ENCODE measurements at regions not wholly inside any gene's neighbourhood (a gene's known extent, or its start where the extent isn't known, plus 50 kb on each side); places are given as distances from the start of the nearest gene placed in this dataset.

DNA sequence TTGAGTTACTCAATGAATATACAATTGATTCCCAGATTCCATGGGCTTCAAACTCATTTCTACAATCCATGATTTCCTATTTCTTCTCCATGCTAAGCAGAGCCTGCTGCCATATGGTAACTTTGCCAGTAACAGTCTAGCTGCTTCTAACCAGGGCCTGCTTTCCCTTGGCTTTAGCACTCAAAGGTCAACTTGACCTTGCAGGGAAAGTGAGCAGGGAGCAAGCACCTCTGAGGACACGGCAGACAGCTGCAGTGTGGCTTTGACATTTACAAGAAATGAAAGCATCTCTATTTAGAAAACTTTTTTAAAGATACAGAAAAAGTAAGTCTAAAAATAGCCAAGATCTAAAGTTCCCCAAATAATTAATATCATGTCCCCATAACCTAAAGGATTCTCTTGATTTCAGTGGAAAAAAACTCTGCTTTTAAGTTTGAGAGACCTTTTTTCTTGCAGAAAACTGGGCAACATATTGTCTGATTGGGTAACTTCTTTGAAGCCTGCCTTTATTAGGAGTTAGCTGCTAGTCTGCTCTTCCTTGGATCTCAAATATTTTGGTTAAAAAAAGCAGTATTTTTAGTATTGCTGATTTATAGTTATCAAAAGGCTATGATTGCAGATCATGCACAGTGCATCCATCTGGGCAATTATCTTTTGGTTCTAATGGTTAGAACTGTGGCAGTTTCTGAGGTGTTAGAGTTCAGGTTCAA, 257.9 kb downstream of the AHR start:
- Histone ChIP-seq H3K36me3 (ENCODE audit: low read depth, missing control alignments) (no peaks in the 10 kb centered on the region), H3K4me1 (no peaks in the 10 kb centered on the region), H3K4me3 (no peak overlapping the region), H3K9me3 (no peaks in the 10 kb centered on the region), H3K27me3 (no peaks in the 10 kb centered on the region), H3K27ac (no peak overlapping the region)
- intact Hi-C loops (cut with DNase I; ENCODE audit: low total_unique reads), result no loop called here
- DNase-seq, result no peak
- no peak for TF ChIP-seq POLR2A (IDR thresholded peaks at IDR 0.05)
- TF ChIP-seq, protein P1, sequence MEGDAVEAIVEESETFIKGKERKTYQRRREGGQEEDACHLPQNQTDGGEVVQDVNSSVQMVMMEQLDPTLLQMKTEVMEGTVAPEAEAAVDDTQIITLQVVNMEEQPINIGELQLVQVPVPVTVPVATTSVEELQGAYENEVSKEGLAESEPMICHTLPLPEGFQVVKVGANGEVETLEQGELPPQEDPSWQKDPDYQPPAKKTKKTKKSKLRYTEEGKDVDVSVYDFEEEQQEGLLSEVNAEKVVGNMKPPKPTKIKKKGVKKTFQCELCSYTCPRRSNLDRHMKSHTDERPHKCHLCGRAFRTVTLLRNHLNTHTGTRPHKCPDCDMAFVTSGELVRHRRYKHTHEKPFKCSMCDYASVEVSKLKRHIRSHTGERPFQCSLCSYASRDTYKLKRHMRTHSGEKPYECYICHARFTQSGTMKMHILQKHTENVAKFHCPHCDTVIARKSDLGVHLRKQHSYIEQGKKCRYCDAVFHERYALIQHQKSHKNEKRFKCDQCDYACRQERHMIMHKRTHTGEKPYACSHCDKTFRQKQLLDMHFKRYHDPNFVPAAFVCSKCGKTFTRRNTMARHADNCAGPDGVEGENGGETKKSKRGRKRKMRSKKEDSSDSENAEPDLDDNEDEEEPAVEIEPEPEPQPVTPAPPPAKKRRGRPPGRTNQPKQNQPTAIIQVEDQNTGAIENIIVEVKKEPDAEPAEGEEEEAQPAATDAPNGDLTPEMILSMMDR (IDR thresholded peaks at IDR 0.05), result no peak
- WGBS, 2 donors, result 19 to 29% methylated on average over 1 of the region's 1 CpG

DNA sequence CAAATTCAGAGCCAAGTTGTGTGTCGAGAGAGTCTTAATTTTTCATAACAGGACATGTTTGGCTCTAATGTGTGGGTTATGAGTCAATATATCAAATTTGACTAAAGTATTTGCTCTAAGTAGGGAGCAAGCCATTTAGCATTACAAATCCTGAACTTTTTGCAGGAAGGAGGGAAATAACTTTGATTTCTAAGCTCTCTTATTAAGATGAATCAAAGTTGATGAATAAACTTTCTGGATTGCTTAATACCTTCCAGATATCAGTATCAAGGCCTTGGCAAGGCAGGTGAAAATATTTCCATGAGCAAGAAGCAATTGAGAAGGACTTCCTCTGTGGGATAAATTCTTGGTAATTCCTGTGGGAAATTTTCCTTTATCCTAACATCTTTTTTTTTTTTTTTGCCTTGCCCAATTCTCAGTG, 258.8 kb downstream of the AHR start:
- H3K27me3 ChIP-seq, result no peaks in the 10 kb centered on the region
- no peaks in the 10 kb centered on the region for H3K36me3 ChIP-seq (ENCODE audit: low read depth, missing control alignments)
- H3K4me3 ChIP-seq, result no peak overlapping the region
- no peaks in the 10 kb centered on the region for H3K9me3 ChIP-seq
- intact Hi-C loops (cut with DNase I; ENCODE audit: low total_unique reads), result no loop called here
- DNase-seq, result no peak
- no peak for TF ChIP-seq POLR2A (IDR thresholded peaks at IDR 0.05)
- no peaks in the 10 kb centered on the region for H3K4me1 ChIP-seq
- no peak overlapping the region for H3K27ac ChIP-seq
- WGBS, 2 donors, result 48 to 67% methylated on average over 1 of the region's 1 CpG

DNA sequence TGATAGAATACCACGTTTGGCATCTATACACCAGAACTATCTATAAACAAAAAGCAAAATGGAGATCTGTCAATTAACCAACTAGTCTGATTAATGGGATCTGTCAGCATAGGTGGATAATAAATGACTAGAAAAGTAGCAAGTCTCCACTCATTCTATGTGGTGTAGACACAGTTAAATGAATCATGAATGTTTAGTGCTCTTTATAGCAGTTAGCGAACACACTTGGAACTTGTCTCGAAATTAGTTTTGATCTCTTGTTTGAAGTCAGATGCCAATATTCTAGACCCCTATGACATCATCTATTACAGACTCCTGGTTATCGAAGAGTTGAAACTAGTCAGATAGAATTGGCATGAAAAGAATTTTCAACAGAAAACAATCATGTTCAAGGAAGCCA, 259.7 kb downstream of the AHR start:
- Histone ChIP-seq H3K36me3 (ENCODE audit: low read depth, missing control alignments) (no peaks in the 10 kb centered on the region), H3K4me1 (no peaks in the 10 kb centered on the region), H3K27me3 (no peaks in the 10 kb centered on the region), H3K27ac (no peak overlapping the region), H3K9me3 (no peaks in the 10 kb centered on the region), H3K4me3 (no peak overlapping the region)
- no peak for DNase-seq
- no peak for TF ChIP-seq POLR2A (IDR thresholded peaks at IDR 0.05)
- TF ChIP-seq, protein P1 (IDR thresholded peaks at IDR 0.05), result no peak
- WGBS, 2 donors, result 59 to 66% methylated on average over 4 of the region's 4 CpGs
- intact Hi-C loops (cut with DNase I; ENCODE audit: low total_unique reads), result no loop called here

DNA sequence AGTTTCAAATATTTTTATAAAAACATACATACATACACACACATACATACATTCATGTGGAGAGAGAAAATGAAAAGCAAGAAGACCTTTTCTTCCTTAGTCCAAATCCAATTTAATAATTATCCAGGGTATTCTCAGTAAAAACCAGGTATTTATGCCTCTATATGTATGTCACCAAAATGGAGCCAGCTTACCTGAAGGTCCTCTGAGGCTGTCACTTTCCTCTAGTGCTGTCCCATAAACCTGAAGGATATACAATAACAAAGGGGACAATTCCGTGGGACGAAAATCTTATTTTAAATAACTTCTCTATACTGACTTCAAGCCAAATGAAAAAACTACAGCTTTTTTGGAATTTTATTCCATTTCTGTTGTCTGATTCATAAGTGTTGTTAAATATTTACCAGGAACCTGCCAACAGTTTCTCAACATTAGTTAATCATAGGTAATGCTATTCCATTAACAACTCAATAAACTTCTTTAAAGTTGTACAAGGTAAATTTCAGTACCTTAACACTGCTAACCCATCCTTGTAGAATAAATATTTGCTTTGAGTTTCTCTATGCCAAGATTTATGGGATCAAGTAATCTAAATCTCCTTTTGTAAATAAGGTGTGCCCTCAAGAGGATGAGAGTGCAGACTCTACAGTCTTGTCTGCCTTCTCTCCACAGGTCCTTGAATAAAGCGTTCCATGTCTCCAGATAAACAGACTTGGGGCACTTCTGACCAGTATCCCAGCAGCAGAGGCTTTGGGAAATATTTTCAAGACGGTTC, 260.3 kb downstream of the AHR start:
- intact Hi-C loops (cut with DNase I; ENCODE audit: low total_unique reads), result no loop called here
- TF ChIP-seq, protein P1 (IDR thresholded peaks at IDR 0.05), result no peak
- no peak for TF ChIP-seq POLR2A (IDR thresholded peaks at IDR 0.05)
- no peak for DNase-seq

DNA sequence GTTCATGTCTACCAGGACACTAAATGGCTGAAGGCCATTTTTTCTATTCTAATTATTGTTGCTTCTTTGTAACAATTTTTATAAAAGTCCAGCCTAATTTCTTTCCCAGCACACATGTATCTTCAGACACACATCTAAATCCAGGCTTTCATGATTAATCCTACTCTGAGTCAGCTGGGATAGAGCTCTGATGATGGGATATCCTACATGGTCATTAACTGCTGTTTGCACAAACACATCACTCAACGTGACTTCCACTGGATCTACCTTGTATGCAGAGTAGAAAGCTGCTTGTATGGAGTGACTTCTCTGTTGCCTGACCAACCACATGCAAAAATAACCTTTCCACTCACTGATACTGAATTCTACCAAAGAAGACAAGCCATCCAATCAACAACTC, 260.9 kb downstream of the AHR start:
- intact Hi-C loops (cut with DNase I; ENCODE audit: low total_unique reads), result no loop called here
- Histone ChIP-seq H3K4me1 (no peaks in the 10 kb centered on the region), H3K36me3 (ENCODE audit: low read depth, missing control alignments) (no peaks in the 10 kb centered on the region), H3K4me3 (no peak overlapping the region), H3K9me3 (no peaks in the 10 kb centered on the region), H3K27me3 (no peaks in the 10 kb centered on the region), H3K27ac (no peak overlapping the region)
- WGBS, 2 donors, result 77 to 79% methylated on average over 1 of the region's 1 CpG
- no peak for TF ChIP-seq POLR2A (IDR thresholded peaks at IDR 0.05)
- TF ChIP-seq, protein P1 (IDR thresholded peaks at IDR 0.05), result no peak
- no peak for DNase-seq

More for the DNA sequence above, 260.3 kb downstream of the AHR start:
- Histone ChIP-seq H3K27me3 (no peaks in the 10 kb centered on the region), H3K4me1 (no peaks in the 10 kb centered on the region), H3K36me3 (ENCODE audit: low read depth, missing control alignments) (no peaks in the 10 kb centered on the region), H3K4me3 (no peak overlapping the region), H3K27ac (no peak overlapping the region), H3K9me3 (no peaks in the 10 kb centered on the region)
- WGBS, 2 donors, result 60 to 68% methylated on average over 4 of the region's 4 CpGs
